Stimulated activated naive CD8-positive, alpha-beta T cell treated with anti-CD3 and anti-CD28 coated beads, Interleukin-15, Interleukin-2, amounts not matched to agents 100 U/mL and 50 U/mL, for 24 hours (primary cell): ENCODE measurements at regions not wholly inside any gene's neighbourhood (a gene's known extent, or its start where the extent isn't known, plus 50 kb on each side); places are given as distances from the start of the nearest gene placed in this dataset.

ENCODE experiments used
- ATAC-seq: fragments of 150-1000 bp; cut with Tn5 transposase; one replicate; pipeline ENCODE4 v1.10.0; 2021
- DNase-seq: peaks from one replicate; pipeline ENCODE4 v3.0.0; 2021

DNA sequence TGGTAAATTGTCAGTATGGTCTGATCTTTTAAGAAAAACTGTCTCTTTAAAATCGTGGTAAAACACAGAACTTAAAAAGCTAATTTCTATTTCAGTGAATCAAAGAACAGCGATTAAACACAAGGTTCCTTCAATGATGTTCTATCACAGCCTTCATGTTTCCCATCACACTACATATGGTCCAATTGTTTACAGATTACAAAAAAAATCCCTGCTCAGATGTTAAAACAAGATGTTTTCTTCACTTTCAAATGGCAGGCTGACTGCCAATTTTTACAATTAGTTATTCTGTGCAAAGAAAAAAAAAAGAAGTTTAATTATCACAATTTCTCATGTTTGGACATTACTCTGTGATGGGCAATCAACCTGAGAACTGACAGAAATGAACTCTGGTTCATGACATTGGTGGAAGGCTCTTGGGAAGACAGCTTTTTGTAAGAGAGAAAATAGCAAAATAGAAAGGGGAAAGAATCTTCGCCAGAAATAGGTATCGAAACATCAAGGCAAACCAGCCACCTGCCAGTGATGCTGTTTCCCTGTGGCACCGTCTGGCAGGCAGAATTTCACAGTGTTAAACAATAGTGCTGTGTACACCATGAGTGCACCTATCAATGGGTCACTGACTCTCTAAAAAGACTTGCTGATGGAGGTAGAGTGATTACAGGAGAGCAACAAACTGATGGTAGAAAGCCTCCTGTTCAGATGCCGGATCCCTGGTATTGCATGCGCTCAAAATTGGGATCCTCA, 1020.0 kb upstream of the ARRDC3 start:
- DNase-seq, result no peak
- no peak for ATAC-seq

GRCh38 chr5:92402045-92402444, 1018.9 kb upstream of the ARRDC3 start:
- ATAC-seq (no peak), DNase-seq (no peak)

DNA sequence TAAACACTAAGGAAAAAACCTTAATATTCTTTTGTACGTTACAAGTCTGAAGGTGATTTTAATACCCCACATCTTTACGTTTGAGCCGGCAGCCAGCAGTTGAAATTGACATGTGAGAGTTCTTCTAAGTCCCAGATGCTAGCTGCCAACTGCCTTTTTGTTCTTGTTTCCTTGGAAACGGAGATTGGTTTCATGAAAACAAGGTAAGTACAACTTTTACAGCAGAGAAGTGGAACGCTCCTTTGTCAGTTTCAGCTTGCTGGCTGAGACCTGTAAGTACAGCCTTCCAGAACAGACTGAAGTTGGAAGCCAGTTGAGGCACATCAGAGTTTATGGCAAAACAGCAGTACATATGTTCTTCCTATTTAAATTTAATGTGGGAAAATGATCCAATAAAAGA, 1018.4 kb upstream of the ARRDC3 start:
- no peak for DNase-seq
- ATAC-seq, result no peak

GRCh38 chr5:92394936-92395335, 1011.8 kb upstream of the ARRDC3 start:
- DNase-seq, result no peak
- ATAC-seq, result no peak

GRCh38 chr5:92390657-92391056, 1007.5 kb upstream of the ARRDC3 start:
- no peak for DNase-seq

GRCh38 chr5:92380069-92380770, 997.1 kb upstream of the ARRDC3 start:
- ATAC-seq (no peak), DNase-seq (no peak)

More at GRCh38 chr5:92390657-92391056, 1007.5 kb upstream of the ARRDC3 start:
- no peak for ATAC-seq

DNA sequence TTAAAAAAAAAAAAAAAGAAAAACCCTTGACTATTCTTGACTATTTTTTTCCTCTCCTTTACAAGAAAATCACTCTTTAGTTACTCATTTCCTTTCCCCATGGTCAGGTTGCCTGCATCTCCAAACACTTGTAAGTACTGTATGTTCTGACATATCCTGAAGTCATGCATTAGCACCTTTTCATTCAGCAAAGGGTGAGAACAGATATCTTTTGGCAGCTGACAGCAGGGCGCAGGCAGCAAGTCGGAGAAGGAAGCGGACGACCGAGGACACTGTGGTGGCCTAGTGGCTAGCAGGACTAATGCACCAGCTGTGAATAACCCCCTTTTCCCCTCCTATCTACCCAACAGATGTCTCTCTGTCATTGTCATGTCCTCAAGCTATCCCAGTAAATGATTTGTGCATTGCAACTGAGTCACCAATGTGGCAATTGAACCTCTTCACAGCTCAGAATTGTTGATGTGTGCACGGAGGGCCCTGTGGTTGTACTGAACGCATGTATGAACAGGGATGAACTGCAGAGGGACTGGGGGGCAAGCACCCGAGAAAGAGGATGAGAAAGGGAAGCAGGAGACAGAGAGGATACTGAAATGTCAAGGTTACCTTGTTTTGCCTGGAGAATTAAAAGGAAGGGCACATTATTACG, 996.0 kb upstream of the ARRDC3 start:
- ATAC-seq, result no peak
- DNase-seq, result no peak

- ATAC-seq (no peak), DNase-seq (no peak)
These were observed 991.7 kb upstream of the ARRDC3 start for GRCh38 chr5:92374859-92375258.

DNA sequence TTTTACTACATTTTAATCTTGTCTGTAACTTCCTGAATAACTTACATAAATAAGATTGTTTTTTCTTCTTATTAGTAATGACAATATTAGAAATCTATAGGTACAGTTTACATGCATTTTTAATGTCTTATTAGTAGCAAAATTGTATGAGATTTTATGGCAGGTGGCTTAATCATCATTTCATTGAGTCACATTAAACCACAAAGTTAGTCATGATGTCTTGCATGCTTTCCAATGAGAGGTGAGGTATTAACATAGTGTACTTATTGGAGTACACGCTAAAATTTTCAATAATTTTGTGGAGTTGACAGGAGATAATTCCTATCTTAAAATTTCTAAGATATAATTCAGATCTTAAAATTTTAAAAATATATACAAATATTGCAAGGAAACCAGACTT, 989.6 kb upstream of the ARRDC3 start:
- no peak for ATAC-seq
- DNase-seq, result no peak

DNA sequence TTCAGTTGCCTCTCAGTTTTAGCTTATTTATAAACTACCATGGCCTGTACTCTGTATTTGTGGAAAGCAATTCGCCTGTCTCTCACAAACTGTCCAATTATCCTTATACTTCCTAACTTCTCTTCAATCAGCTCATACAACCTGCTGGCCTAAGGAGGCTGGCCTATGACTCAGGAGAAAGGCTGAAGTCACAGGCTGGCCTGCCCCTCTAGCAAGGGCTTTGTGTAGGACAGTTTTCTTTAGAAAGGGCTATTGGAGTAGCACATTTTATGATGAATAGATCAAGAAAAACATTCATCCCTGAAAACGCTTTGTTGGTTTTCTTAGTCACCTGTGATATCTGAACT, 988.7 kb upstream of the ARRDC3 start:
- no peak for DNase-seq
- no peak for ATAC-seq

GRCh38 chr5:92371171-92371888, 988.2 kb upstream of the ARRDC3 start:
- ATAC-seq (no peak), DNase-seq (no peak)

DNA sequence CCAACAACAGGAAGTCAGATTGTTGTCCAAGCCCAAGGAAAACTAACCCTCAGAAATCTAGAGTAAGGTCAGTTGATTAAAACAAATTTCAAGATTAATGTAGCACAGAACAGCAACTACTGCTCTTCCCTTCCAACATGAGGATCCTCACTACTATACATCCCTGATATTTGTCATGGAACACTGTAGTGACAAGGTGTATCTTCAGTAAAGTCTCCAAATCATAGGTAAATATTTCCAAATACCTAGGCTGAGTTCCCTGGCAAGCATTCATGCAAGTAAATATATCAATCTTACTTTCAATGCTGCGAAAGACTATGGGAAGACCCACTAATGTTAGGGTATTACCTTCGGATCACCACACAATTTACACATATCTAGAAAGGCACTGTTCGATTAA, 986.9 kb upstream of the ARRDC3 start:
- DNase-seq, result no peak
- no peak for ATAC-seq

GRCh38 chr5:92369587-92369986, 986.5 kb upstream of the ARRDC3 start:
- DNase-seq (no peak), ATAC-seq (no peak)

DNA sequence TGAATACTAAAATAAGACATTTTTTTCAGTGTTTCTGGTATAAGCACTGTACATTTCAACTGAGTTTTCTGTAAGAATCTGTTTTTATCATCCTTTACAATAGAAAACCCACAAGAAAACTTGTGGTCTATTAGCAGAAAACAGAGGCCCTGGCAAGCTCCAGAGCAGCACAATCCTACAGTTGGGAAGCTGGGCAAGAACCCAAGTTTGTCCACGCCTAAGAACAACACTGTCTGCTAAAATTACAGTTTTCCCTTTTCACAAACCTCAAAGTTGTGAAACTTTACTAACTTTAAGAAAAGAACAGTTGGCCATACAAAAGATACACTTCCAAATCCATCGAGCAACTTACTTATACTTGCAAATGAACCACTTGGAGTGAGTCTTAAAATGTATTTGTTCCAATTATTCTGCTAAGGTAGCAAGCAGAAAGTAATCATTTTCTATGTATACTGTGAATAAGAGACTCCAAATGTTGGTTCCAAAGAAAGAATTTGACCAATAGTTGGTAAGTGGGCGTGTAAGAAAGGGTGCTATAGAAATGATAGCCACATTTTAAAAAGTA, 982.0 kb upstream of the ARRDC3 start:
- no peak for DNase-seq
- no peak for ATAC-seq

- ATAC-seq (no peak), DNase-seq (no peak)
These were observed 970.3 kb upstream of the ARRDC3 start for GRCh38 chr5:92353107-92354030.

DNA sequence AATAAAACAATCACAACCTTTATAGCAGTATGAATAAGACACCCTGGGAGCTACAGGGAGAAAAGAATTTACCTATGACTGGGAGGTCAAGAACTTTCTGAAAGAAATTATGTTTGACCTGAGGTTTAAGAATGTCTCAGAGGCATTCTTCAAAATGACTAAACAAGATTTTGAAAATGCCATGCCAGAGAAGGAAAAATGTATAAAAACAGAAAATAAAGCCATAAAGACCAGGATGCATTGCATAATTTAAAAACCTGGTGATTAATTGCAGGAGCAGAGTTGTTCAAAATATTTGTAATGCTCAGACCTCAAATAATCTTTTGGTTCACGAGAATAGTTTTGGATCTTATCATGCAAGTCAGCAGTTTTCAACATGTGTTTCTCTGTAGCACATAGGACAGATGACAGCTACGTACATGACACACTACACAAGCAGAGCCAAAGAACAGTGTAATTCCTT, 954.7 kb upstream of the ARRDC3 start:
- DNase-seq (no peak), ATAC-seq (no peak)

DNA sequence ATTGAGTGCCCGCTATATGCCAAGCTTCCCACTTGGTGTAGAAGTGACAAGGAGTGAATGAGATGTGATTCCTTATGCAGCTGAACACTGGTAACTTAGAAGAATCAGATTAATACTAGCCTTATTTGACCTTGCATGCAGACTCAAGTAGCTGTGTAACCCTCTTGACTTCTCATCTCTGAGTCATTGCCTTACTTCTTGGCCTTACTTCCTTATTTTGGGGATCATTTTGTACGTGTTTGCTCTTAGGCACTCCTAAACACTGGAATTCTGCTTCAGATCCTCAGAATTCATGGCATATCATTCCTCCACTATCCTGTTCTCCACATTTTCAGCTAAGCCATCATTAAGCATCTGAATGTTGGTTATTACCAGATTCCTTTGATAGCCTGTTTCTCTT, 948.9 kb upstream of the ARRDC3 start:
- DNase-seq (no peak), ATAC-seq (no peak)

DNA sequence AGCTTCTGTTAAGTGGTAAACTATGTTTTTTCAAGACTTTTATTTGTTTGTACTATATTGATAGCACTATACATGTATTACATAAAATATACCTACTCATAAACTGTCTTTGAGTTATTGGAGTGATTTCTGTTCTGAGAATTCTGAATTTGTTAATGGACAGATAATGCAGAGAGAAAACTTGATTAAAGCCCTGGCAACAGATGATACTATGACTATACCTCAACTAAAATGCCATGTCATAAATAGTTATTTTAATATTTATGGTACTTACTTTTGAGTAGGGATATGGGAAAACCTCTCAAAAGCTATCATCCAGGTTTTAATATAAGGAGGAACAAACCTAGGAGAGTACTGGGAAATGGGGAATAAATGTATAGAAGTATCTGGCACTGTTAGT, 947.2 kb upstream of the ARRDC3 start:
- ATAC-seq (no peak), DNase-seq (no peak)

- ATAC-seq, result no peak
- DNase-seq, result no peak
These were observed 946.6 kb upstream of the ARRDC3 start for GRCh38 chr5:92329759-92330158.

- ATAC-seq (no peak), DNase-seq (no peak)
These were observed 945.6 kb upstream of the ARRDC3 start for GRCh38 chr5:92328584-92329259.

DNA sequence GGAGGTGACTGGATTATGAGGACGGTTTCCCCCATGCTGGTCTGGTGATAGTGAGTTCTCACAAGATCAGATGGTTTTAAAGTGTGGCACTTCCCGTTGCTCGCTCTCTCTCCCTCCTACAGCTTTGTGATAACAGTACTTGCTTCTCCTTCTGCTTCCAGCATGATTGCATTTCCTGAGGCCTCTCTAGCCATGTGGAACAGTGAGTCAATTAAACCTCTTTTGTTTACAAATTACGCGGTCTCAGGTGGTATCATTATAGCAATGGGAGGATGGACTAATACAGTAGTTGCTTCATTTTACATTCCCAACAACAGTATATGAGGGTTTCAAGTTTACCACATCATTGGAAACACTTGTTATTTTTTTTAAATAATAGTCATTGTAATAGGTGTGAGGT, 937.3 kb upstream of the ARRDC3 start:
- ATAC-seq, result no peak
- DNase-seq, result no peak
